Umbilical cord (tissue), 1 donor: ENCODE measurements at regions not wholly inside any gene's neighbourhood (a gene's known extent, or its start where the extent isn't known, plus 50 kb on each side); places are given as distances from the start of the nearest gene placed in this dataset.
"Not testable (repeated sequence)": the region's sequence is repeated elsewhere in the genome, so short reads cannot be mapped to it uniquely, and the experiment has no call there.

Experiments
- DNase-seq: peaks from one replicate; pipeline ENCODE4 v3.0.0-alpha.2; 2015; ENCODE audit warnings: low spot score

- no peak for DNase-seq
Measured at GRCh38 chr4:18480928-18481327, 459.4 kb upstream of the LCORL start.

- DNase-seq, result no peak
Measured at GRCh38 chr4:18480342-18480741, 458.8 kb upstream of the LCORL start.

- DNase-seq, result no peak
Measured at GRCh38 chr4:18479825-18480224, 458.3 kb upstream of the LCORL start.

DNA sequence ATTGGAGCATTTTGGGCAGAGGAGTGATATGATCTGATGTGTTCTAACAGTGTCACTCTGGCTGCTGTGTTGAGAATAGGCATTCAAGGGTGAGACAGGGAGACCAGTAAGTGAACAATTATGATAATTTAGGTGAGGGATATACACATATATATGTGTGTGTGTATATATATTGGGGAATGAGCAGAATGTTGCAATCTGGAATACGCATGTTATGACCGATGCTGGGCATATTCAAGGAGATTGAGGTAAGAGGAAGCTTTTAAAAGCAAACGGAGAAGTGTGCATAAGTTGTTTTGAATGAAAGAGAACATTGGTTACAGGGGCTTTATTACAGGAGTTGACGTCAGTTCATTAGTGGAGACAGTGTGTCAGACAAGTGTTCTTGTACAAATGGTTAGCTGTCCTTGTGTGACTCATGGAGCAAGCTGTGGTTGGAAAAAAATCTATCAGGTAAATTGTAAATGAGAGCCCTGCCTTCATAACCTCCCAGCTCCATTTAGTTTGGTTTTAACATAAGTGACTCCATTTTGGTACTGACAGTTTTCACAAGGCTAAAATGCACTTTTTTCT is 442.5 kb upstream of the LCORL start:
- DNase-seq, result no peak

DNA sequence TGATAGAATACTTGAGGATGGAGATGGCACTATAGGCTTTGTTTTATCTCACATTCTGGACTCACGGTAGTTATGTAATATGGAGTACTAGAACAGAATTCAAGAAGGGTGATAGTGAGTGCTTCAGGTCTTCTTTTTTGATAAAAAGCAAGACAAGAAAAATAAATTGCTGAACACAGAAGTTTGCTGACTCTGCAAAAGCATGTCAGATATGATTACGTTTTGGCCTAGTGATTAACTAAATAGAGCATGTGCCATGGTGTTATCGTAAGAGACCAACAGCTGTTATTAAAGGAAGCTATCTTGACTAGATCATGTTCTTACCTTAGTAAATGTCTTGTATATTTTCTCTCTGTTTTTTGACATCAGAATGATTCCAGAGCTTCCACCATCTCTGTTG is 436.9 kb upstream of the LCORL start:
- no peak for DNase-seq

DNA sequence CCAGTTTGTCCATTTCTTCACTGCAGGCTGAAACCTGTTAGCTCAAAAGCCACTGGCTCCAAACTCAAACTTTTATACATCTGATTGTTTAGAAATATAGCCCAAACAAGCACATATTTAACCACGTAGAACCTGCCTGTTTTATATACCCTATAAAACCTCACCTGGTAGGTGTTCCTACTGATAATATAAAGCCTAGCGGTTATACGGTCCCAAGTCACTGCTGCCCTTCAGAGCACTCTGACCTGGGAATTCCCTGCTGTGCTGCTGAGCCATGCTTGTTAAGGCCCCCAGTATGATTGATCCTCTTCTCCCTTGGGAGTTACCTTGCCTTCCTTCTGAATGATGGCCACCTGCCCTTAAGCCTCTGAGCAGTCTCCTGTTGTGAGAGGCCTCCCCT is 432.8 kb upstream of the LCORL start:
- DNase-seq, result no peak

GRCh38 chr4:18445110-18445509 is 423.6 kb upstream of the LCORL start:
- DNase-seq, result no peak

DNA sequence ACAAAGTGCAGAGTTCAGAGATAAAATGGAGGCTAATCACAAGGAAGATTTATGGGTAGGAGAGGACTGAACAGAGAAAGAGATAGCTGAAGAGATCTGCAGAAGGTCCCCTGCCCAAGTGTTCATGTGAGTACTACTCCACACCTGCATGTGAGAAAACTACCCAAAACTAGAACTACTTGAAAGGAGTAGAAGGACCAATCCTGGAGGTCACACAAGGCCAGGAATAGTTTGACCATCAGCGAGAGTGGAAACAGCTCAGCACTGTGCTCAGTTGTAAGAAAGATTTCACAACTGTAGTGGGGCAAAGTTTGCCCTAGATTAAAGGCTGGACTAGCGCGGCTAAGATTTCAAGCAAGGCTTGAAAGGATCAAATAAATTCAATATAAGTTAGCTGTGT is 422.7 kb upstream of the LCORL start:
- no peak for DNase-seq

DNA sequence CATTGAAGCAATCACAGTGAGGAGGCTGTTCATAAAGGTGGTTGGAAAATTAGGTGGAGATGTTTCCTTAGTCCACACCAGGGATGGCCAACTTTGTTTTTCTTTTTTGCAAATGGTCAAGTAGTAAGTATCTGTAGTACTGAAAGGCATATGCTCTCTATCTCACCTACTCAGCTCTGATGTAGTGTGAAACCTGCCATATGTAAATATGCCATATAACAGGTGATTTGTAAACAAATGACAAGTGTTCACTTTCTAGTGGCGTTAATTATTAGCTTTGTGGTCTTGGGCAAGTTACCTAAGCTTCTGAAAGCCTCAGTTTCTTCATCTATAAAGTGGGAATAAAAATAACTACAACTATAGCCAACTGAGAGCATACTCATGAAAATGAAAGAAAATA is 421.4 kb upstream of the LCORL start:
- DNase-seq, result no peak

GRCh38 chr4:18441676-18442075 is 420.1 kb upstream of the LCORL start:
- DNase-seq, result no peak

DNA sequence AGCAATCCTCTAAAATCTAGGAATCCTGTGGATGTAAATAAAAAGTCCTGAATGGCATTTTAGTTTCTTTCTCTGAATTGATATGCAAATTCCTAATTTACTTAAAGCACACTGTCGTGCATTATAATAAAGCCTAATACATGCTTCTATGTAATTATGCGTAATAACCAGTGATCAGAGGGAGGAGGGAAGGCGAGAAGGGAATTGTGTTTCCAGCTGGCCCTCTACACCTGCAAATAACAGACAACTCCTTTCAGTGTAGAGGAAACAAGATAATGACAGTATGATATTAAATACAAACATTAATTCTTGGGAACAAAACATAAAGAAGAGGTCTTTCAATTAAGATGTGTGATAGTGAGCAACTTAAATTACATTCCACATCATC is 419.6 kb upstream of the LCORL start:
- DNase-seq, result no peak

DNA sequence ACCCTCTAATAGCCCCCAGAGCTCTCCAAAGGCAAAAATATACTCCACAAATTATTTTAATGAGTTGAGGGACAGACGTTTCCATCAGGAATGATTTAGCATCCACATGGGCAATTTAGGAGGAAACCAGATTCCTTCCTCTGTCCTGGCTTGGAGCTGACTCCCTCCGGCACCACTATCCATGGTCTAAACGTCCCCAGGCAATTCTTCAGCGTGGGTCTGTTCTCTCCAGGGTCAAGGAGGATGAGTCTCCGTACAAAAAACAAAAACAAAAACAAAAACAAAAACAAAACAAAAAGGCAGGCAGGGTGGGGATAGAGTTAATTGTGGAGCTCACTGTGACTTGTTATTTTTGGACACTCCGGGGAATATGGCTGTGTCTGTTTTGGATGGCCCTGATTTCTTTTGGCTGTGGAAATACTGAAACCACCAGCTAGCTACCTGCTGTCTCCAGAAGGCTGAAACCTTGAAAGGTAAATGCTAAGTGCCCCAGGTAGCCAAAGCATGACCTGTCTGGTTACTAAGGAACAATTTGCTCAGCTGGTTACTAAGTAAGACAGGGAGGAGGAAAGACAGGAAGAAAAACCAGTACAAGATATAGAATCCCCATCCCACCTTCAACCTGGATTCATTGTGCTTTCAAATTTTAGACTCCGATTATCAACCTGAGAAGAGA is 419.1 kb upstream of the LCORL start:
- no peak for DNase-seq

GRCh38 chr4:18439311-18439710 is 417.8 kb upstream of the LCORL start:
- no peak for DNase-seq

- DNase-seq, result no peak
Measured at GRCh38 chr4:18435781-18436180, 414.2 kb upstream of the LCORL start.

GRCh38 chr4:18422685-18423084 is 401.1 kb upstream of the LCORL start:
- DNase-seq, result no peak

GRCh38 chr4:18421519-18421918 is 400.0 kb upstream of the LCORL start:
- DNase-seq, result no peak

DNA sequence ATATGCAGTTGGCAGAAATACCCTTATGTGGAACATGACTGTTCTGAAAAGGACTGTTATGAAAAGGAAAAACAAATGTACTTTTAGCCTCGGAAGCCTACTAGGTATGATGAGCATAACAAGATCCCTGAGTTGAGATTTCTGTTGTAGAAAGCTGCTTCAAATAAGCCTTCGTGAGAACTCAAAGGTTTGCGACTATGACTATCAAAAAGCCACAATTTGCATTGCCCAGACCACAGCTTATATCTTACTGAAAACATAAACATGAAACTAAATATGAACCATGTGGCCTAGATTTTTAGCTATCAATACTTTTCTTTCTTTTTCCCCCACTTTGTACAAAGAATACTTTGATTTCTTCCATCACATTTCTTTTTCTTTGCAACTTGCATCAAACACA is 398.2 kb upstream of the LCORL start:
- DNase-seq, result no peak

DNA sequence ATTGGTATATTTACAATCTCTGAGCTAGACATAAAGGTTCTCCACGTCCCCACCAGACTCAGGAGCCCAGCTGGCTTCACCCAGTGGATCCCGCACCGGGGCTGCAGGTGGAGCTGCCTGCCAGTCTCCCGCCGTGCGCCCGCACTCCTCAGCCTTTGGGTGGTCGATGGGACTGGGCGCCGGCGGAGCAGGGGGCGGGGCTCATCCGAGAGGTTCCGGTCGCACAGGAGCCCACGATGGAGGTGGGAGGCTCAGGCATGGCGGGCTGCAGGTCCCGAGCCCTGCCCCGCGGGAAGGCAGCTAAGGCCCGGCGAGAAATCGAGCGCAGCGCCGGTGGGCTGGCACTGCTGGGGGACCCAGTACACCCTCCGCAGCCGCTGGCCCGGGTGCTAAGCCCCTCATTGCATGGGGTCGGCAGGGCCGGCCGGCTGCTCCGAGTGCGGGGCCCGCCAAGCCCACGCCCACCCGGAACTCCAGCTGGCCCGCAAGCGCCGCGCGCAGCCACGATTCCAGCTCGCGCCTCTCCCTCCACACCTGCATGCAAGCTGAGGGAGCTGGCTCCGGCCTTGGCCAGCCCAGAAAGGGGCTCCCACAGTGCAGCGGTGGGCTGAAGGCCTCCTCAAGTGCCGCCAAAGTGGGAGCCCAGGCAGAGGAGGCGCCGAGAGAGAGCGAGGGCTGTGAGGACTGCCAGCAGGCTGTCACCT is 396.8 kb upstream of the LCORL start:
- DNase-seq, result not testable (repeated sequence)

DNA sequence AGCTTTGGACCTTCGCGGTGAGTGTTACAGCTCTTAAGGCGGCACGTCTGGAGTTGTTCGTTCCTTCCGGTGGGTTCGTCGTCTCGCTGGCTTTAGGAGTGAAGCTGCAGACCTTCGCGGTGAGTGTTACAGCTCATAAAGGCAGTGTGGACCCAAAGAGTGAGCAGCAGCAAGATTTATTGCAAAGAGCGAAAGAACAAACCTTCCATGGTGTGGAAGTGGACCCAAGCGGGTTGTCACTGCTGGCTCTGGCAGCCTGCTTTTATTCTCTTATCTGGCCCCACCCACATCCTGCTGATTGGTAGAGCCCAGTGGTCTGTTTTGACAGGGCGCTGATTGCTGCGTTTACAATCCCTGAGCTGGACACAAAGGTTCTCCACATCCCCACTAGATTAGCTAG is 396.1 kb upstream of the LCORL start:
- not testable (repeated sequence) for DNase-seq

- no peak for DNase-seq
Measured at GRCh38 chr4:18406264-18406663, 384.7 kb upstream of the LCORL start.

DNA sequence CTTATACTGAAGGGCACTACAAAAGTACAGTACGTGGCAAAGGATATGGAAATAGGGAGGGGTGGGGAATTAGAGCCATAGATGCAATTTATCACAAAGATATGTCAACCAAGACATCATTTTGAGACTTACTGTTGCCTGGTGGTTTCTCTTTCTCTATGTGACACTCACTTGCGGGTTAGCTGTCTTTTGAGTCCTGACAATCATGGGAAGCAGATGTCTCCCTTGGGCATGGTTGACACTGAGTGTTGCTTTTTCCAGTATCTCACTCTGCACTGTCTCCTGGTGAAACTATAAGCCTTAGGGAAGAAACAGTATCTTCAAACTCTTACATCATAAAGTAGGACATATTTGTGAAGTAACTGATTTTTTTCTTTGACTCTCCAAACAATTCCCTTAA is 383.5 kb upstream of the LCORL start:
- DNase-seq, result no peak

DNA sequence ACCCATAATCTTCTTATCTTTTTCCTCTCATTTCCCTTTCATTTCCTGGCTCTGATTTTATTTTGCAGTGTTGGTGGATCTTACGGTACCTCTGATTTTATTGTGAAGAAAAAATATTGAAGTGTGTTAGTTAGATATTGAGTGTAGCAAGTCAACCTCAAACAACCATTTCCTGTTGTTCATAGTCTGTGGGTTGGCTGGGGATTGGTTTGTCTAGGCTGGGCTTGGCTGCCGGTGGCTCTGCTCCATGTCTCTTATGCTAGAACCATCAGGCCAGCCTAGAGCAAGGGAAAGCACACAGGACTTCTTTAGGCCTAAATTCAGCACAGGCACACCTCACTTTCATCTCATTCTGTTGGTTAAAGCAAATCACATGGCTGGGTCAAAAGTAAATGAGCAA is 383.1 kb upstream of the LCORL start:
- no peak for DNase-seq

GRCh38 chr4:18403327-18403726 is 381.8 kb upstream of the LCORL start:
- no peak for DNase-seq
